ENCODE measurements at regions not wholly inside any gene's neighbourhood (a gene's known extent, or its start where the extent isn't known, plus 50 kb on each side); places are given as distances from the start of the nearest gene placed in this dataset.

- no peaks in the 10 kb centered on the region for H3K27me3 ChIP-seq (ENCODE audit: control insufficient read depth, insufficient read depth, low read length)
- DNase-seq, result no peak
- no peak overlapping the region for H2BK15ac ChIP-seq (ENCODE audit: low read depth, low read length)
- TF ChIP-seq BHLHE40 (IDR thresholded peaks at IDR 0.05; ENCODE audit: low read depth, low read length), result no peak
- TF ChIP-seq MAFK (IDR thresholded peaks at IDR 0.05; ENCODE audit: low read depth, low read length), result no peak
- no peak for TF ChIP-seq SMC3 (IDR thresholded peaks at IDR 0.05; ENCODE audit: low read depth, low read length)
- TF ChIP-seq RAD21 (IDR thresholded peaks at IDR 0.05; ENCODE audit: low read length), result no peak
- no peak overlapping the region for H2BK20ac ChIP-seq (ENCODE audit: low read depth, low read length)
- no peak overlapping the region for H3K27ac ChIP-seq (ENCODE audit: insufficient read depth, low read length)
- dilution Hi-C loops (cut with HindIII; ENCODE audit: low sequenced_read_pairs, unreplicated experiment) (no loop called here), intact Hi-C loops (cut with micrococcal nuclease) (no loop called here), in situ Hi-C loops (cut with MboI; ENCODE audit: low sequenced_read_pairs) (no loop called here)
- no TSS peak for BruUV-seq (replicated peaks)
- no peaks in the 10 kb centered on the region for H3K79me1 ChIP-seq (ENCODE audit: low read depth in 1 of 2, low read length in 2 of 2)
- H2BK120ac ChIP-seq (ENCODE audit: low read depth, low read length), result no peak overlapping the region
- no peak overlapping the region for H3K18ac ChIP-seq (ENCODE audit: low read depth, low read length)
- no peak overlapping the region for H4K91ac ChIP-seq (ENCODE audit: insufficient read depth, low read depth, low read length)
- H2BK5ac ChIP-seq (ENCODE audit: low read depth, low read length, poor library complexity, severe bottlenecking), result no peak overlapping the region
- H3K56ac ChIP-seq (ENCODE audit: extremely low read depth, insufficient read depth, low read length), result no peak overlapping the region
- H4K8ac ChIP-seq (ENCODE audit: low read depth in 2 of 2, low read length in 2 of 2), result no peak overlapping the region
- no peak overlapping the region for H2AK5ac ChIP-seq (ENCODE audit: low read depth, low read length)
- H3K14ac ChIP-seq (replicated peaks; ENCODE audit: low read depth, low read length), result no peak overlapping the region
- H3K9me1 ChIP-seq (ENCODE audit: insufficient read depth, low read length), result no peaks in the 10 kb centered on the region
- ChIA-PET POLR2A (ENCODE audit: unreplicated experiment) (no interaction called here), CTCF (interaction anchor here (0.6 kb wide), 1 partner anchor 115 kb away, joined by 4 read pairs; no protein-coding TSS in a partner anchor)
- no peak overlapping the region for H3K4me3 ChIP-seq (ENCODE audit: insufficient read depth, low read depth, low read length)
- H3K4me1 ChIP-seq (ENCODE audit: control insufficient read depth, insufficient read depth, low read length), result no peaks in the 10 kb centered on the region
- no peak overlapping the region for H3K4ac ChIP-seq (ENCODE audit: low read depth, low read length)
- H2AK9ac ChIP-seq (replicated peaks; ENCODE audit: low read depth, low read length, poor library complexity), result no peak overlapping the region
- H2AFZ ChIP-seq (replicated peaks; ENCODE audit: low read length, poor library complexity), result no peak overlapping the region
- H4K5ac ChIP-seq (ENCODE audit: low read depth, low read length), result no peak overlapping the region
- H3K23ac ChIP-seq (ENCODE audit: low read depth, low read length), result no peak overlapping the region
- H4K20me1 ChIP-seq (ENCODE audit: insufficient read depth, low read length), result no peaks in the 10 kb centered on the region
- H3K9ac ChIP-seq (ENCODE audit: low read depth, low read length), result no peak overlapping the region
- no peaks in the 10 kb centered on the region for H3K9me3 ChIP-seq (ENCODE audit: control insufficient read depth, insufficient read depth, low read length)
- H3K4me2 ChIP-seq (ENCODE audit: low read depth, low read length), result no peak overlapping the region
- no peaks in the 10 kb centered on the region for H3K36me3 ChIP-seq (ENCODE audit: control insufficient read depth, insufficient read depth, low read length)
- no peak for ATAC-seq (ENCODE audit: low read depth)
Measured at GRCh38 chrX:15129412-15129811, 140.5 kb downstream of the ASB9 start.

Data from IMR-90 (cell line).